Gastrocnemius medialis (tissue), 4 donors: ENCODE measurements at regions not wholly inside any gene's neighbourhood (a gene's known extent, or its start where the extent isn't known, plus 50 kb on each side); places are given as distances from the start of the nearest gene placed in this dataset.
"Not testable (repeated sequence)": the region's sequence is repeated elsewhere in the genome, so short reads cannot be mapped to it uniquely, and the experiment has no call there.

ENCODE experiments used
- CTCF ChIP-seq, 5 experiments: fragments of 450-650 bp in 3 of 5; fragments of 200-600 bp in 2 of 5; sonication (generic) in 2 of 5; IDR thresholded peaks in 4 of 5; conservative IDR thresholded peaks in 1 of 5; 1 replicate in 4 of 5; 2 replicates in 1 of 5; pipeline ENCODE4 v1.5.1; 2016 to 2019; ENCODE audit warnings: antibody characterized with exemption in 5 of 5, mild to moderate bottlenecking in 3 of 5, moderate library complexity in 3 of 5
- POLR2A ChIP-seq, 2 donors: fragments of 450-650 bp; IDR thresholded peaks; one replicate each; pipeline ENCODE4 v1.6.1; 2017; ENCODE audit warnings: antibody characterized with exemption in 2 of 2, mild to moderate bottlenecking in 2 of 2, moderate library complexity in 2 of 2

- not testable (repeated sequence) for TF ChIP-seq CTCF (IDR thresholded peaks at IDR 0.05 in 4 of 5, conservative IDR thresholded peaks at IDR 0.05 in 1 of 5); POLR2A (IDR thresholded peaks at IDR 0.05)
Measured at GRCh38 chr3:3962867-3963266, 163.6 kb downstream of the LRRN1 start.
